OCI-LY3 (cell line): ENCODE measurements at regions not wholly inside any gene's neighbourhood (a gene's known extent, or its start where the extent isn't known, plus 50 kb on each side); places are given as distances from the start of the nearest gene placed in this dataset.
"Not testable (repeated sequence)": the region's sequence is repeated elsewhere in the genome, so short reads cannot be mapped to it uniquely, and the experiment has no call there.

ENCODE experiments used
- H2AFZ ChIP-seq: fragments of 200-600, 300-600 bp; shearing (Covaris generic); 2 replicates; pipeline ENCODE4 v1.6.0; 2014; ENCODE audit warnings: antibody characterized with exemption, low read depth, low read length
- H3K27ac ChIP-seq: fragments of 200-600, 300-600 bp; sonication (generic); 2 replicates; pipeline ENCODE4 v1.5.1; 2014; ENCODE audit warnings: mild to moderate bottlenecking, low read length, moderate library complexity, mixed read lengths
- H3K27me3 ChIP-seq: fragments of 200-600, 300-600 bp; sonication (generic); 2 replicates; pipeline ENCODE4 v1.6.1; 2014; ENCODE audit warnings: low read depth, low read length, mixed read lengths
- H3K36me3 ChIP-seq: fragments of 200-600, 300-600 bp; sonication (generic); replicated peaks from 2 replicates; pipeline ENCODE3; 2014; ENCODE audit warnings: low read depth, low read length, mixed read lengths
- H3K4me1 ChIP-seq: fragments of 300-600, 200-600 bp; sonication (generic); 2 replicates; pipeline ENCODE4 v1.6.1; 2014; ENCODE audit warnings: low read length, mixed read lengths
- H3K4me2 ChIP-seq: fragments of 200-600, 300-600 bp; sonication (generic); 2 replicates; pipeline ENCODE4 v1.6.1; 2014; ENCODE audit warnings: low read length, mixed read lengths
- H3K4me3 ChIP-seq: fragments of 300-600, 200-600 bp; sonication (generic); 2 replicates; pipeline ENCODE4 v1.5.1; 2014; ENCODE audit warnings: antibody characterized with exemption, mild to moderate bottlenecking, low read length, moderate library complexity
- H3K79me2 ChIP-seq: fragments of 300-600, 200-600 bp; shearing (Covaris generic); 2 replicates; pipeline ENCODE4 v1.6.1; 2014; ENCODE audit warnings: mild to moderate bottlenecking, low read length, mixed read lengths
- H3K9ac ChIP-seq: fragments of 300-600, 200-600 bp; shearing (Covaris generic); 2 replicates; pipeline ENCODE4 v1.6.0; 2014; ENCODE audit warnings: mild to moderate bottlenecking, low read length, moderate library complexity
- H3K9me3 ChIP-seq: fragments of 200-600, 300-600 bp; shearing (Covaris generic); 2 replicates; pipeline ENCODE4 v1.6.1; 2014; ENCODE audit warnings: low read length, mixed read lengths; ENCODE audit not compliant: insufficient read depth
- H4K20me1 ChIP-seq: fragments of 200-600, 300-600 bp; sonication (generic); 2 replicates; pipeline ENCODE4 v1.6.1; 2016; ENCODE audit warnings: low read length, mixed read lengths; ENCODE audit not compliant: insufficient read depth
- EZH2phosphoT487 ChIP-seq: fragments of 200-600 bp; shearing (Covaris generic); IDR thresholded peaks from 2 replicates; pipeline ENCODE4 v1.6.1; 2018; ENCODE audit warnings: antibody characterized with exemption, mixed run types, low read depth
- TF ChIP-seq, protein P1 (sequence below): fragments of 200-600, 300-600 bp; sonication (generic); IDR thresholded peaks from 2 replicates; pipeline ENCODE4 v1.5.1; 2014; ENCODE audit warnings: antibody characterized with exemption, low read length, low read depth

- H4K20me1 ChIP-seq, result no peaks in the 10 kb centered on the region
- no peak overlapping the region for H2AFZ ChIP-seq
- H3K4me2 ChIP-seq, result no peak overlapping the region
- no peaks in the 10 kb centered on the region for H3K4me1 ChIP-seq
- H3K9ac ChIP-seq, result no peak overlapping the region
- H3K27ac ChIP-seq, result no peak overlapping the region
- TF ChIP-seq EZH2phosphoT487, result no peak
- TF ChIP-seq, protein P1, sequence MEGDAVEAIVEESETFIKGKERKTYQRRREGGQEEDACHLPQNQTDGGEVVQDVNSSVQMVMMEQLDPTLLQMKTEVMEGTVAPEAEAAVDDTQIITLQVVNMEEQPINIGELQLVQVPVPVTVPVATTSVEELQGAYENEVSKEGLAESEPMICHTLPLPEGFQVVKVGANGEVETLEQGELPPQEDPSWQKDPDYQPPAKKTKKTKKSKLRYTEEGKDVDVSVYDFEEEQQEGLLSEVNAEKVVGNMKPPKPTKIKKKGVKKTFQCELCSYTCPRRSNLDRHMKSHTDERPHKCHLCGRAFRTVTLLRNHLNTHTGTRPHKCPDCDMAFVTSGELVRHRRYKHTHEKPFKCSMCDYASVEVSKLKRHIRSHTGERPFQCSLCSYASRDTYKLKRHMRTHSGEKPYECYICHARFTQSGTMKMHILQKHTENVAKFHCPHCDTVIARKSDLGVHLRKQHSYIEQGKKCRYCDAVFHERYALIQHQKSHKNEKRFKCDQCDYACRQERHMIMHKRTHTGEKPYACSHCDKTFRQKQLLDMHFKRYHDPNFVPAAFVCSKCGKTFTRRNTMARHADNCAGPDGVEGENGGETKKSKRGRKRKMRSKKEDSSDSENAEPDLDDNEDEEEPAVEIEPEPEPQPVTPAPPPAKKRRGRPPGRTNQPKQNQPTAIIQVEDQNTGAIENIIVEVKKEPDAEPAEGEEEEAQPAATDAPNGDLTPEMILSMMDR, result no peak
- H3K4me3 ChIP-seq, result no peak overlapping the region
- H3K79me2 ChIP-seq, result no peaks in the 10 kb centered on the region
- no peaks in the 10 kb centered on the region for H3K9me3 ChIP-seq
- H3K27me3 ChIP-seq, result no peaks in the 10 kb centered on the region
- H3K36me3 ChIP-seq, result no peaks in the 10 kb centered on the region
Observed at GRCh38 chr13:109315481-109315880, 470.9 kb downstream of the IRS2 start.

DNA sequence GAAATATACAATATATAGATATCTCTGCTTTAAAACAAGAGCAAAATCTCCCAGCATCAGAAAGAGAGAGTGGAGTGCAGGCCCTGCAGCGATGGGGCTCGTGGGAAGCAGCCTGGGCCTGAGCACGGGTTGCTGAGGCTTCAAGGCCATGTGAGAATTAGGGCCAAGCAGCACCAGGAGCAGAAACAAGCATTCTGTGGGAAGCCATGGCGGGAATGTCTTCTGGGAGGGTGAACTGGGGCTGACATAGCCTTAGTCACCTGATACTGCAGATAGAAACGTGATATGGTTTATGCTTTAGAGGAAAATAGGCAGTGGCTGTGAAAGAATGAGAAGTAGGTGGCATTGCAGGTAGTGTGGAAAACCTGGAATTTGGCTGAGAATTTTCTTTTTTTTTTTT, 472.3 kb downstream of the IRS2 start:
- Histone ChIP-seq H2AFZ (no peak overlapping the region), H3K4me3 (no peak overlapping the region), H3K9ac (no peak overlapping the region), H3K4me1 (no peaks in the 10 kb centered on the region), H3K79me2 (no peaks in the 10 kb centered on the region), H3K27me3 (no peaks in the 10 kb centered on the region), H3K36me3 (no peaks in the 10 kb centered on the region), H3K27ac (no peak overlapping the region), H3K4me2 (no peak overlapping the region), H4K20me1 (no peaks in the 10 kb centered on the region), H3K9me3 (no peaks in the 10 kb centered on the region)
- no peak for TF ChIP-seq EZH2phosphoT487
- TF ChIP-seq, protein P1, result no peak

DNA sequence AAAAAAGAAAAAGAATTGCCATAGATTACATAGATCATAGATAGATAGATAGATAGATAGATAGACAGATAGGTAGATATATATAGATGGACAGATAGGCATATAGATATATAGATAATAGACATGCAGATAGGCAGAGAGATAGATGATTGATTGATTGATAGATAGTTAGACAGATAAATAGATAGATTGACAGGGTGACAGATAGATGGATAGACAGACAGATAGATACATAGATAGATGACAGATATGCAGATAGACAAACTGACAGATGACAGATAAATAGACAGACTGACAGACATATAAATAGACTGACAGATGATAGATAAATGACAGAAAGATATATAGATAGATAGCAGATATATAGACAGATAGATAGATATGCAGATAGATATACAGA, 474.0 kb downstream of the IRS2 start:
- H3K27ac ChIP-seq, result no peak overlapping the region
- H4K20me1 ChIP-seq, result no peaks in the 10 kb centered on the region
- no peaks in the 10 kb centered on the region for H3K9me3 ChIP-seq
- no peak for TF ChIP-seq EZH2phosphoT487
- TF ChIP-seq, protein P1, result no peak
- H3K4me3 ChIP-seq, result no peak overlapping the region
- H3K4me2 ChIP-seq, result no peak overlapping the region
- H3K79me2 ChIP-seq, result no peaks in the 10 kb centered on the region
- H3K27me3 ChIP-seq, result 0 out of 2 replicates have a peak, but pooled peaks cover 4% of the 10 kb centered on the region
- H3K4me1 ChIP-seq, result no peaks in the 10 kb centered on the region
- no peak overlapping the region for H2AFZ ChIP-seq
- H3K36me3 ChIP-seq, result no peaks in the 10 kb centered on the region
- no peak overlapping the region for H3K9ac ChIP-seq

DNA sequence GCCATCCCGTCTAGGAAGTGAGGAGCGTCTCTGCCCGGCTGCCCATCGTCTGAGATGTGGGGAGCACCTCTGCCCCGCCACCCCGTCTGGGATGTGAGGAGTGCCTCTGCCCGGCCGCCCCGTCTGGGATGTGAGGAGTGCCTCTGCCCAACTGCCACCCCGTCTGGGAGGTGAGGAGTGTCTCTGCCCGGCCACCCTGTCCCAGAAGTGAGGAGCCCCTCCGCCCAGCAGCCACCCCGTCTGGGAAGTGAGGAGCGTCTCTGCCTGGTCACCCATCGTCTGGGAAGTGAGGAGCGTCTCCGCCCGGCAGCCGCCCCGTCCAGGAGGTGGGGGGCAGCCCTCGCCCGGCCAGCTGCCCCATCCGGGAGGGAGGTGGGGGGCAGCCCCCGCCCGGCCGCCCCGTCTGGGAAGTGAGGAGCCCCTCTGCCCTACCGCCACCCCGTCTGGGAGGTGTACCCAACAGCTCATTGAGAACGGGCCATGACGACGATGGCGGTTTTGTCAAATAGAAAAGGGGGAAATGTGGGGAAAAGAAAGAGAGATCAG, 474.9 kb downstream of the IRS2 start:
- H4K20me1 ChIP-seq, H3K27ac ChIP-seq: not testable (repeated sequence)

More for the DNA sequence above, 474.9 kb downstream of the IRS2 start:
- not testable (repeated sequence) for H2AFZ ChIP-seq, H3K36me3 ChIP-seq, H3K4me2 ChIP-seq, H3K79me2 ChIP-seq, H3K27me3 ChIP-seq, H3K4me1 ChIP-seq, H3K9me3 ChIP-seq, H3K9ac ChIP-seq, H3K4me3 ChIP-seq
